A549 (cell line): ENCODE measurements at regions not wholly inside any gene's neighbourhood (a gene's known extent, or its start where the extent isn't known, plus 50 kb on each side); places are given as distances from the start of the nearest gene placed in this dataset.
"Not testable (repeated sequence)": the region's sequence is repeated elsewhere in the genome, so short reads cannot be mapped to it uniquely, and the experiment has no call there.

ENCODE experiments used
- ATAC-seq, 2 experiments: fragments of 200-7000 bp in 1 of 2; fragments of >200 bp in 1 of 2; cut with Nextera tagmentation in 1 of 2; cut with Tn5 transposase in 1 of 2; 3 replicates each; pipeline versions ENCODE4 v1.8.0 to v1.9.1; 2018 to 2020; ENCODE audit warnings: mild to moderate bottlenecking in 1 of 2, moderate library complexity in 1 of 2
- CTCF ChIA-PET: fragments of 300-600 bp; sonication (Branson Sonifier 250); formaldehyde crosslinking; extraction: SDS; loops from one replicate; lab custom pipeline; 2021; ENCODE audit warnings: antibody characterized with exemption, inconsistent platforms; lab: Yijun Ruan, JAX
- POLR2A ChIA-PET: fragments of 350-600 bp; formaldehyde crosslinking; extraction: SDS; loops from one replicate; lab custom pipeline; 2021; ENCODE audit warnings: antibody characterized with exemption, inconsistent platforms; lab: Yijun Ruan, JAX
- DNase-seq, 2 experiments: peaks; one replicate each; pipeline versions ENCODE4 v3.0.0 to v3.0.0-alpha.2; 2011 to 2016; ENCODE audit warnings: low read depth in 1 of 2, low spot score in 1 of 2
- FAIRE-seq: peaks from 2 replicates; lab custom pipeline; 2011; peaks lifted over from hg19 to GRCh38; lab: Jason Lieb, UNC
- H3K27ac ChIP-seq, 2 experiments: fragments of >200 bp; sonication (Bioruptor Twin); formaldehyde crosslinking; 3 replicates each; pipeline ENCODE4 v1.5.1; 2016 to 2017
- H3K4me1 ChIP-seq: fragments of >200 bp; sonication (Bioruptor Twin); formaldehyde crosslinking; 3 replicates; pipeline ENCODE4 v1.6.1; 2016
- H3K4me2 ChIP-seq: fragments of >200 bp; sonication (Bioruptor Twin); formaldehyde crosslinking; 3 replicates; pipeline ENCODE4 v1.6.1; 2016
- H3K4me3 ChIP-seq: fragments of >200 bp; sonication (Bioruptor Twin); formaldehyde crosslinking; 3 replicates; pipeline ENCODE4 v1.5.1; 2016
- H3K9me3 ChIP-seq: fragments of >200 bp; sonication (Bioruptor Twin); formaldehyde crosslinking; 3 replicates; pipeline ENCODE4 v1.6.1; 2016
- CBX8 ChIP-seq: fragments of 200-600 bp; sonication (generic); IDR thresholded peaks from 2 replicates; pipeline ENCODE4 v1.6.1; 2016
- EHF ChIP-seq: fragments of 250-450 bp; sonication (Bioruptor Pico); IDR thresholded peaks from 2 replicates; pipeline ENCODE4 v1.5.0; 2020; ENCODE audit warnings: mild to moderate bottlenecking
- ELK1 ChIP-seq: fragments of 150-350 bp; IDR thresholded peaks from 2 replicates; pipeline ENCODE4 v1.6.1; 2014; ENCODE audit warnings: low read depth, mild to moderate bottlenecking, low read length
- ESRRA ChIP-seq: fragments of 150-350 bp; IDR thresholded peaks from 2 replicates; pipeline ENCODE4 v1.6.1; 2014; ENCODE audit warnings: mild to moderate bottlenecking, low read length, borderline replicate concordance
- FOSL2 ChIP-seq, 2 experiments: fragments of 450-650 bp in 1 of 2; fragments of >200 bp in 1 of 2; sonication (Bioruptor Twin) in 1 of 2; formaldehyde crosslinking; IDR thresholded peaks; 2 replicates each; pipeline versions ENCODE4 v1.5.0 to v1.6.1; 2016 to 2020; ENCODE audit warnings: mild to moderate bottlenecking in 1 of 2, moderate library complexity in 1 of 2
- HOXA7 ChIP-seq: fragments of 250-450 bp; sonication (Bioruptor Pico); IDR thresholded peaks from 2 replicates; pipeline ENCODE4 v1.5.0; 2020; ENCODE audit warnings: mild to moderate bottlenecking, moderate library complexity
- HOXB13 ChIP-seq: fragments of 250-450 bp; sonication (Bioruptor Pico); IDR thresholded peaks from 2 replicates; pipeline ENCODE4 v1.5.0; 2020; ENCODE audit warnings: low read depth, mild to moderate bottlenecking, moderate library complexity
- JUNB ChIP-seq: fragments of >200 bp; sonication (Bioruptor Twin); formaldehyde crosslinking; IDR thresholded peaks from 2 replicates; pipeline ENCODE4 v1.6.1; 2016
- KDM1A ChIP-seq: fragments of 200-600 bp; sonication (generic); IDR thresholded peaks from 2 replicates; pipeline ENCODE4 v1.6.1; 2016; ENCODE audit warnings: low read depth, mild to moderate bottlenecking
- MAFK ChIP-seq: fragments of 450-650 bp; IDR thresholded peaks from 2 replicates; pipeline ENCODE4 v1.6.1; 2014; ENCODE audit not compliant: partially characterized antibody
- MAZ ChIP-seq: fragments of 150-350 bp; IDR thresholded peaks from 2 replicates; pipeline ENCODE4 v1.6.1; 2014; ENCODE audit warnings: antibody characterized with exemption, low read depth, low read length, borderline replicate concordance
- NFE2L2 ChIP-seq: fragments of 150-350 bp; conservative IDR thresholded peaks from 2 replicates; pipeline ENCODE4 v1.6.1; 2014; ENCODE audit warnings: low read length
- POLR2A ChIP-seq: IDR thresholded peaks from 2 replicates; pipeline ENCODE4 v1.6.1; 2012; ENCODE audit warnings: mild to moderate bottlenecking, low read length
- RARB ChIP-seq: fragments of 250-450 bp; sonication (Bioruptor Pico); IDR thresholded peaks from 2 replicates; pipeline ENCODE4 v1.8.0; 2021; ENCODE audit warnings: mild to moderate bottlenecking, moderate library complexity
- RNF2 ChIP-seq: fragments of 200-600 bp; sonication (generic); IDR thresholded peaks from 2 replicates; pipeline ENCODE4 v1.6.1; 2016; ENCODE audit warnings: low read depth, mild to moderate bottlenecking, antibody characterized with exemption, moderate library complexity, borderline replicate concordance
- SREBF2 ChIP-seq: fragments of 450-650 bp; IDR thresholded peaks from 2 replicates; pipeline ENCODE4 v1.6.1; 2014; ENCODE audit warnings: mild to moderate bottlenecking, moderate library complexity
- ZC3H11A ChIP-seq: fragments of 450-650 bp; IDR thresholded peaks from 2 replicates; pipeline ENCODE4 v1.6.1; 2014; ENCODE audit warnings: antibody characterized with exemption, mild to moderate bottlenecking
- ZFP36 ChIP-seq: fragments of 450-650 bp; IDR thresholded peaks from 2 replicates; pipeline ENCODE4 v1.6.1; 2014; ENCODE audit warnings: borderline replicate concordance; ENCODE audit not compliant: partially characterized antibody
- WGBS: methylation state at CpG from one replicate; pipeline ENCODE4 v1.1.6; 2017; ENCODE audit errors: missing lambda C conversion rate; 5-methylcytosine and 5-hydroxymethylcytosine counted together
- TF ChIP-seq, protein P1 (sequence below): IDR thresholded peaks from 2 replicates; pipeline ENCODE4 v1.6.1; 2012
- TF ChIP-seq, protein P2 (sequence below): IDR thresholded peaks from 2 replicates; pipeline ENCODE4 v1.6.1; 2012
- TF ChIP-seq, protein P3 (sequence below): fragments of 250-450 bp; sonication (Bioruptor Pico); IDR thresholded peaks from 2 replicates; pipeline ENCODE4 v1.5.0; 2020; ENCODE audit warnings: low read depth, mild to moderate bottlenecking, moderate library complexity

DNA sequence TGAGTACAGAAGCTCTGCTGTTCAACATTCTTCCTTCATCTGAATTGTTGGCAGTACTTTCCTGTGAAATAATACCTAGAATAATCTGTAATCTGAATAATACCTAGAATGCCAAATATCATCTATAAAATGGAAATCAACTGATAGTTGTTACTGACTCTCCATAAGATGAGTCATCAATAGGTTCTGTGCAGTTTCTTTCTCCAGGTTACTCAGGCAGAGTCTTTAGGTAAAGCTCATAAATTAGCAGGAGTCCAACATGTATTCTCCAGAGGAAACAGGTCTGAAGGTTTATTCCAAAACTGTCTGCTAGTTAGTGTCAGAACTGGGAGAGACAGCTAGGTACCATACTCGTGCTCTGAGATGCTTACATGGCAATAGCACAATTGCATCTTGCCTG lies 282.0 kb upstream of the MAP2 start:
- Histone ChIP-seq H3K27ac (no peak overlapping the region), H3K4me2 (no peak overlapping the region), H3K4me3 (no peak overlapping the region), H3K9me3 (no peaks in the 10 kb centered on the region), H3K4me1 (no peaks in the 10 kb centered on the region)
- ChIA-PET CTCF (no interaction called here), POLR2A (no interaction called here)
- DNase-seq, result no peak
- ATAC-seq, result no peak
- 0% methylated on average over 1 of the region's 1 CpG for WGBS
- FAIRE-seq, result no peak
- TF ChIP-seq FOSL2 (IDR thresholded peaks at IDR 0.05) (no peak), FOSL2 (CRISPR knock-in tag; IDR thresholded peaks at IDR 0.05) (peak; percentile 63), ESRRA (no peak)

DNA sequence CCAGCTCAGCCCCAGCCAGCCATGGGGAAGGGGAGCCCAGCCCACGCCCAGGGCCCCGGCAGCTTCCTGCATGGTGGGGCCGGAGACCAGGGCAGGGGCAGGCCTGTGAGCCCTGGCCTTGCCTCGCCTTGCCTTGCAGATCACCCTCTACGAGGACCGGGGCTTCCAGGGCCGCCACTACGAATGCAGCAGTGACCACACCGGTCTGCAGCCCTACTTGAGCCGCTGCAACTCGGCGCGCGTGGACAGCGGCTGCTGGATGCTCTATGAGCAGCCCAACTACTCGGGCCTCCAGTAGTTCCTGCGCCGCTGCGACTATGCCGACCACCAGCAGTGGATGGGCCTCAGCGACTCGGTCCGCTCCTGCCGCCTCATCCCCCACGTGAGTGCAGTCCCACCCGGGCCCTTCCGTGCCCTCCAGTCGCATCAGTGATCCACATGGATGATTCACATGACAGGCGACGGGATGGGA lies 278.6 kb upstream of the MAP2 start:
- H3K9me3 ChIP-seq, CTCF ChIA-PET, ATAC-seq, H3K4me1 ChIP-seq, FAIRE-seq, DNase-seq, H3K4me3 ChIP-seq, H3K27ac ChIP-seq, POLR2A ChIA-PET, H3K4me2 ChIP-seq: not testable (repeated sequence)
- WGBS, result 30% methylated on average over 8 of the region's 30 CpGs

DNA sequence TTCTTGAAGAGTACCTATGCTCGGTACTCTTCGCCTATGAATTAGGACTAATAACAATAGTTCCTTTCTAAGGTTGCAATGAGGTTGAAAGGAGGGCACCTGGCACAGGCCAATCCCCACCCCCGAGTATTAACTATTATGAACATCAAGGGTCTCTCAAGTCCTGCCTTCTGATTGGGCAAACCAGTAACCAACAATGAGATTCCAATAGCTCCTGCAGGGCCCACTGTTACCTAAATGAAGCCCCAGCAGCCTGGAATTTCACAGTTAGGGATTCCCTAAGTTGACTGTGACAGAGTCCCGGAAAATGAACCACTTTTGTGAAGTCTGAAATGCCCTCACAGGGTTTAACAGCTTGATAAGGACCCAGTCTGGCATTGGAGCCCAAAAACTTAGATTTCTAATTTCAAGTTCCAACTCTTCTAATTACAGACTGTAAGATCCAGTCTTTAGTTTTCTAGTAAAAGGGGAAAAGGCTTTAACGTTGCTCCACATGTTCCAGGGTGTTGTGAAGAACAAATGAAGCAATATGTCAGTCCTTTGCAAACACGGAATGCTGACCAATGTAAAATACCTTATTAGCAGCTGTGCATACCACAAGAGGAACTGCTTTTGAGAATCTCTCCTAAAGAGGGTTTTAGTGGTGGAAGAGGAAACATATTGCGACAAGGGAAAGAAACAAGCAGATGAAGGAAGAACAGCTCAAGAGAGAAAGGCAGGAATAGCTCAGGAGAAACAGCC lies 277.7 kb upstream of the MAP2 start:
- DNase-seq (no peak), FAIRE-seq (no peak)
- no peak overlapping the region for H3K27ac ChIP-seq
- 30% methylated on average over 7 of the region's 7 CpGs for WGBS
- POLR2A ChIA-PET, result no interaction called here
- TF ChIP-seq, protein P1, sequence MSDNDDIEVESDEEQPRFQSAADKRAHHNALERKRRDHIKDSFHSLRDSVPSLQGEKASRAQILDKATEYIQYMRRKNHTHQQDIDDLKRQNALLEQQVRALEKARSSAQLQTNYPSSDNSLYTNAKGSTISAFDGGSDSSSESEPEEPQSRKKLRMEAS, result no peak
- TF ChIP-seq MAZ, result no peak
- TF ChIP-seq HOXB13 (CRISPR knock-in tag), result no peak
- no peak for TF ChIP-seq ZC3H11A
- TF ChIP-seq, protein P2, sequence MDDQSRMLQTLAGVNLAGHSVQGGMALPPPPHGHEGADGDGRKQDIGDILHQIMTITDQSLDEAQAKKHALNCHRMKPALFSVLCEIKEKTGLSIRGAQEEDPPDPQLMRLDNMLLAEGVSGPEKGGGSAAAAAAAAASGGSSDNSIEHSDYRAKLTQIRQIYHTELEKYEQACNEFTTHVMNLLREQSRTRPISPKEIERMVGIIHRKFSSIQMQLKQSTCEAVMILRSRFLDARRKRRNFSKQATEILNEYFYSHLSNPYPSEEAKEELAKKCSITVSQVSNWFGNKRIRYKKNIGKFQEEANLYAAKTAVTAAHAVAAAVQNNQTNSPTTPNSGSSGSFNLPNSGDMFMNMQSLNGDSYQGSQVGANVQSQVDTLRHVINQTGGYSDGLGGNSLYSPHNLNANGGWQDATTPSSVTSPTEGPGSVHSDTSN, result no peak
- TF ChIP-seq, protein P3, sequence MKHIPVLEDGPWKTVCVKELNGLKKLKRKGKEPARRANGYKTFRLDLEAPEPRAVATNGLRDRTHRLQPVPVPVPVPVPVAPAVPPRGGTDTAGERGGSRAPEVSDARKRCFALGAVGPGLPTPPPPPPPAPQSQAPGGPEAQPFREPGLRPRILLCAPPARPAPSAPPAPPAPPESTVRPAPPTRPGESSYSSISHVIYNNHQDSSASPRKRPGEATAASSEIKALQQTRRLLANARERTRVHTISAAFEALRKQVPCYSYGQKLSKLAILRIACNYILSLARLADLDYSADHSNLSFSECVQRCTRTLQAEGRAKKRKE (CRISPR knock-in tag), result no peak
- no peak for TF ChIP-seq HOXA7 (CRISPR knock-in tag)
- TF ChIP-seq CBX8, result no peak
- no peak for TF ChIP-seq KDM1A
- no peak for TF ChIP-seq JUNB
- no peak for TF ChIP-seq EHF (CRISPR knock-in tag)
- no peak for TF ChIP-seq RNF2
- no peak for TF ChIP-seq SREBF2
- TF ChIP-seq MAFK, result no peak
- TF ChIP-seq ELK1, result no peak
- no peak for TF ChIP-seq RARB (CRISPR knock-in tag)
- no peak for TF ChIP-seq POLR2A
- TF ChIP-seq NFE2L2, result no peak
- no peak for TF ChIP-seq ZFP36
- TF ChIP-seq, all 56 proteins: peak for 0
- CTCF ChIA-PET, result no interaction called here
- H3K4me2 ChIP-seq, result no peak overlapping the region
- H3K9me3 ChIP-seq, result no peaks in the 10 kb centered on the region
- no peak overlapping the region for H3K4me3 ChIP-seq
- no peaks in the 10 kb centered on the region for H3K4me1 ChIP-seq
- no peak for ATAC-seq
